DOHH2 (cell line): ENCODE measurements at regions not wholly inside any gene's neighbourhood (a gene's known extent, or its start where the extent isn't known, plus 50 kb on each side); places are given as distances from the start of the nearest gene placed in this dataset.

Source experiments
- H3F3A ChIP-seq: fragments of 200-600 bp; sonication (generic), shearing (Covaris generic); 2 replicates; pipeline ENCODE4 v1.6.0; 2016; ENCODE audit warnings: antibody characterized with exemption, mild to moderate bottlenecking; ENCODE audit not compliant: control insufficient read depth, insufficient read depth
- H3K27ac ChIP-seq: fragments of 200-600 bp; sonication (generic); 2 replicates; pipeline ENCODE4 v1.5.1; 2014; ENCODE audit warnings: low read depth, mild to moderate bottlenecking, low read length, moderate library complexity
- H3K27me3 ChIP-seq: fragments of 200-600 bp; sonication (generic); 2 replicates; pipeline ENCODE4 v1.6.1; 2014; ENCODE audit warnings: mild to moderate bottlenecking, low read length, mixed read lengths; ENCODE audit not compliant: control insufficient read depth
- H3K36me3 ChIP-seq: fragments of 200-600 bp; sonication (generic); 2 replicates; pipeline ENCODE4 v1.6.1; 2014; ENCODE audit warnings: mild to moderate bottlenecking, low read length, moderate library complexity, mixed read lengths; ENCODE audit not compliant: control insufficient read depth
- H3K4me1 ChIP-seq: fragments of 200-600 bp; sonication (generic); 2 replicates; pipeline ENCODE4 v1.6.1; 2014; ENCODE audit warnings: mild to moderate bottlenecking, low read length, mixed read lengths; ENCODE audit not compliant: control insufficient read depth
- H3K4me2 ChIP-seq: fragments of 200-600 bp; sonication (generic); 2 replicates; pipeline ENCODE4 v1.6.0; 2014; ENCODE audit warnings: mild to moderate bottlenecking, low read length, moderate library complexity
- H3K4me3 ChIP-seq: fragments of 200-600 bp; sonication (generic); 2 replicates; pipeline ENCODE4 v1.5.1; 2014; ENCODE audit warnings: mild to moderate bottlenecking, low read length, mixed read lengths
- H3K79me2 ChIP-seq: fragments of 200-600 bp; sonication (generic); 2 replicates; pipeline ENCODE4 v1.6.1; 2014; ENCODE audit warnings: mild to moderate bottlenecking, low read length, mixed read lengths; ENCODE audit not compliant: control insufficient read depth
- H3K9me2 ChIP-seq: fragments of 200-600 bp; sonication (generic); replicated peaks from 2 replicates; pipeline ENCODE4 v1.6.1; 2014; ENCODE audit warnings: mild to moderate bottlenecking, low read length, mixed read lengths; ENCODE audit not compliant: control insufficient read depth
- H3K9me3 ChIP-seq: fragments of 200-600 bp; sonication (generic); 2 replicates; pipeline ENCODE4 v1.6.1; 2014; ENCODE audit warnings: antibody characterized with exemption, low read length, mixed read lengths; ENCODE audit not compliant: control insufficient read depth, insufficient read depth
- H4K20me1 ChIP-seq: fragments of 200-600 bp; sonication (generic); 2 replicates; pipeline ENCODE4 v1.6.0; 2014; ENCODE audit warnings: low read depth, mild to moderate bottlenecking, antibody characterized with exemption, low read length, moderate library complexity; ENCODE audit not compliant: control insufficient read depth, insufficient read depth
- CTCF ChIP-seq: fragments of 200-600 bp; sonication (generic); IDR thresholded peaks from one replicate; pipeline ENCODE4 v1.5.1; 2014; ENCODE audit warnings: antibody characterized with exemption, mild to moderate bottlenecking, low read depth, low read length; ENCODE audit not compliant: poor library complexity, severe bottlenecking
- EZH2phosphoT487 ChIP-seq: fragments of 200-600 bp; sonication (generic); IDR thresholded peaks from 2 replicates; pipeline ENCODE4 v1.6.1; 2017; ENCODE audit warnings: borderline replicate concordance, mild to moderate bottlenecking, antibody characterized with exemption, low read length, moderate library complexity, mixed read lengths

GRCh38 chr10:43846187-43846680 is 197.6 kb upstream of the ZNF32 start:
- Histone ChIP-seq H4K20me1 (no peaks in the 10 kb centered on the region), H3K4me3 (no peak overlapping the region), H3K4me2 (no peak overlapping the region), H3K79me2 (no peaks in the 10 kb centered on the region), H3K36me3 (no peaks in the 10 kb centered on the region), H3K27me3 (no peaks in the 10 kb centered on the region), H3K9me2 (no peaks in the 10 kb centered on the region), H3K4me1 (no peaks in the 10 kb centered on the region), H3F3A (no peaks in the 10 kb centered on the region), H3K9me3 (no peaks in the 10 kb centered on the region), H3K27ac (no peak overlapping the region)
- no peak for TF ChIP-seq CTCF
- TF ChIP-seq EZH2phosphoT487 = no peak

GRCh38 chr10:43845121-43845520 is 196.4 kb upstream of the ZNF32 start:
- Histone ChIP-seq H3F3A (no peaks in the 10 kb centered on the region), H3K79me2 (no peaks in the 10 kb centered on the region), H3K27me3 (no peaks in the 10 kb centered on the region), H3K4me3 (no peak overlapping the region), H3K4me2 (no peak overlapping the region), H4K20me1 (no peaks in the 10 kb centered on the region), H3K4me1 (no peaks in the 10 kb centered on the region), H3K36me3 (no peaks in the 10 kb centered on the region), H3K27ac (no peak overlapping the region), H3K9me2 (no peaks in the 10 kb centered on the region), H3K9me3 (no peaks in the 10 kb centered on the region)
- no peak for TF ChIP-seq EZH2phosphoT487
- no peak for TF ChIP-seq CTCF

- Histone ChIP-seq H3K4me1 (no peaks in the 10 kb centered on the region), H4K20me1 (no peaks in the 10 kb centered on the region), H3K27me3 (no peaks in the 10 kb centered on the region), H3K79me2 (no peaks in the 10 kb centered on the region), H3K9me2 (no peaks in the 10 kb centered on the region), H3K4me3 (no peak overlapping the region), H3K27ac (no peak overlapping the region), H3F3A (no peaks in the 10 kb centered on the region), H3K9me3 (no peaks in the 10 kb centered on the region), H3K36me3 (no peaks in the 10 kb centered on the region), H3K4me2 (no peak overlapping the region)
- TF ChIP-seq EZH2phosphoT487 (no peak), CTCF (no peak)
These were observed 195.5 kb upstream of the ZNF32 start for GRCh38 chr10:43844221-43844620.
